Hepatocyte (in vitro differentiated cells): ENCODE measurements at regions not wholly inside any gene's neighbourhood (a gene's known extent, or its start where the extent isn't known, plus 50 kb on each side); places are given as distances from the start of the nearest gene placed in this dataset.

Experiments
- DNase-seq: peaks from one replicate; pipeline ENCODE4 v3.0.0-alpha.2; 2016; ENCODE audit warnings: low spot score
- H2AFZ ChIP-seq: fragments of 200-600 bp; sonication (generic); 2 replicates; pipeline ENCODE4 v1.6.0; 2016; ENCODE audit warnings: antibody characterized with exemption, mild to moderate bottlenecking
- H3K27ac ChIP-seq: fragments of 200-600 bp; sonication (generic); 2 replicates; pipeline ENCODE4 v1.5.1; 2016; ENCODE audit warnings: mild to moderate bottlenecking
- H3K27me3 ChIP-seq: fragments of 200-600 bp; sonication (generic); 2 replicates; pipeline ENCODE4 v1.6.1; 2016
- H3K36me3 ChIP-seq: fragments of 200-600 bp; sonication (generic); replicated peaks from 2 replicates; pipeline ENCODE4 v1.5.1; 2016; ENCODE audit warnings: low read depth; ENCODE audit not compliant: insufficient read depth
- H3K4me1 ChIP-seq: fragments of 200-600 bp; sonication (generic); 2 replicates; pipeline ENCODE4 v1.5.1; 2016; ENCODE audit warnings: mild to moderate bottlenecking, moderate library complexity; ENCODE audit not compliant: insufficient read depth
- H3K4me2 ChIP-seq: fragments of 200-600 bp; sonication (generic); 2 replicates; pipeline ENCODE4 v1.6.0; 2016
- H3K4me3 ChIP-seq: fragments of 200-600 bp; sonication (generic); 2 replicates; pipeline ENCODE4 v1.5.1; 2016; ENCODE audit warnings: mild to moderate bottlenecking
- H3K79me2 ChIP-seq: fragments of 200-600 bp; sonication (generic); 2 replicates; pipeline ENCODE4 v1.6.0; 2017; ENCODE audit warnings: mild to moderate bottlenecking
- H3K9me2 ChIP-seq: fragments of 200-600 bp; sonication (generic); replicated peaks from 2 replicates; pipeline ENCODE4 v1.6.0; 2017; ENCODE audit warnings: mild to moderate bottlenecking; ENCODE audit not compliant: insufficient read depth
- H3K9me3 ChIP-seq: fragments of 200-600 bp; sonication (generic); 2 replicates; pipeline ENCODE4 v1.5.1; 2016; ENCODE audit warnings: low read depth, mild to moderate bottlenecking
- H4K20me1 ChIP-seq: fragments of 200-600 bp; sonication (generic); 2 replicates; pipeline ENCODE4 v1.6.0; 2016; ENCODE audit warnings: mild to moderate bottlenecking; ENCODE audit not compliant: insufficient read depth, poor library complexity, severe bottlenecking
- CTCF ChIP-seq: fragments of 200-600 bp; sonication (generic); IDR thresholded peaks from 2 replicates; pipeline ENCODE4 v1.5.1; 2016; ENCODE audit warnings: antibody characterized with exemption, mild to moderate bottlenecking; ENCODE audit not compliant: poor library complexity
- EZH2 ChIP-seq: fragments of 200-600 bp; sonication (generic); IDR thresholded peaks from 2 replicates; pipeline ENCODE4 v1.6.1; 2016; ENCODE audit warnings: antibody characterized with exemption, mild to moderate bottlenecking, borderline replicate concordance
- EZH2phosphoT487 ChIP-seq: fragments of 200-600 bp; sonication (generic); IDR thresholded peaks from one replicate; pipeline ENCODE4 v1.6.1; 2018; ENCODE audit warnings: antibody characterized with exemption, mild to moderate bottlenecking, low read depth, moderate library complexity; ENCODE audit not compliant: unreplicated experiment, severe bottlenecking
- WGBS: methylation state at CpG from one replicate; pipeline ENCODE4 v1.1.6; 2016; ENCODE audit warnings: low lambda C conversion rate; ENCODE audit errors: missing lambda C conversion rate; 5-methylcytosine and 5-hydroxymethylcytosine counted together

DNA sequence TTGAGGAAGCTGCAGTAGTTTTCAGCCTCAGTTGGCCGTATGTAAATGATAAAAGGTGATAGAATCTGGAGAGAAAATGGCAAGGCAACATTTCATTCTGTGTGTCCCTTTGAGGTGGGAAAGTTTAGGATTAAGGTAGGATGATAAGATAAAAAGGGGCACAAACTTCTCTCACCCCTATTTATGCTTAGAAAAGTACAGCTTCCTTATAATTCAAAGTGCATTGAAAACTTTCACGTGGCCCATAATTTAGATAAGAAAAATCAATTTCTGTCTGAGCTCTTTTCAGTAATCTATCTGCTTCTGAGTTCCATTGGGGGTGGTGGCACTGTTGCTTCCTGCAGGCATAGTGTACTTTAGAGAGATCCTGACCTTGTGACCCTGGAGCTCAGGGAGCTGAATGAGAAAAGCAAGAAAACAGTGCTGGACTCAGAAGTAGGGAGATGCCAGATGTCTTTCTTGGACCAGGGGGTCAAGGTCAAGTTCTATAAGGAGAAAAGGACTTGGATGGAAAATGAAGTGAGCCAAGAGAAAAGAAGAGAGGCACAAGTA, 187.3 kb downstream of the NDFIP2 start:
- 26% methylated on average over 2 of the region's 2 CpGs for whole genome bisulfite sequencing
- Histone ChIP-seq H3K4me1 (no peaks in the 10 kb centered on the region), H3K9me3 (no peaks in the 10 kb centered on the region), H3K4me2 (no peak overlapping the region), H3K27me3 (no peaks in the 10 kb centered on the region), H3K4me3 (no peak overlapping the region), H3K36me3 (no peaks in the 10 kb centered on the region), H4K20me1 (no peaks in the 10 kb centered on the region), H3K9me2 (no peaks in the 10 kb centered on the region), H2AFZ (no peak overlapping the region), H3K27ac (no peak overlapping the region), H3K79me2 (no peaks in the 10 kb centered on the region)
- no peak for DNase-seq
- TF ChIP-seq EZH2phosphoT487 (no peak), EZH2 (no peak), CTCF (no peak)

DNA sequence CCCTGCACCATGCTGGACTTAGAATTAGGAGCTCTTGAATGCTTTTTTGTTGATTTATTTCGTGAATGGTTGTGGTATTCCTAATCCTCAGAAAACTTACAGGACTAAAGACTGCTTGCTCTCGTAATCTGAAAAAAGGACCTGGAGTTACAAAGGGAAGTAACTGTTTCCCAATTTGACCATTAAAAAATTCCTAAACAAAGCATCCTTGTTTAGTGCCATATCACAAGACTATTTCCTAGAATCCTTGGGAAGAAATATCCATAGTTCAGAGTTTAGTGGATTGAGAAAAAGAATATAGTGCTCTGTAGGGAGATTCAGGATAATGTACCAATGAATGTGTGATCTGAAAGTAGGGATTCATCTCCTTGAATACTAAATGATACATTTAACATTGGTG, 186.8 kb downstream of the NDFIP2 start:
- Histone ChIP-seq H3K79me2 (no peaks in the 10 kb centered on the region), H3K9me3 (no peaks in the 10 kb centered on the region), H2AFZ (no peak overlapping the region), H3K9me2 (no peaks in the 10 kb centered on the region), H3K4me2 (no peak overlapping the region), H3K27ac (no peak overlapping the region), H4K20me1 (no peaks in the 10 kb centered on the region), H3K4me1 (no peaks in the 10 kb centered on the region), H3K27me3 (no peaks in the 10 kb centered on the region), H3K36me3 (no peaks in the 10 kb centered on the region), H3K4me3 (no peak overlapping the region)
- no peak for DNase-seq
- no peak for TF ChIP-seq EZH2phosphoT487
- TF ChIP-seq EZH2: no peak
- TF ChIP-seq CTCF: no peak
- WGBS: 87% methylated on average over 2 of the region's 2 CpGs

- Histone ChIP-seq H3K9me2 (no peaks in the 10 kb centered on the region), H4K20me1 (no peaks in the 10 kb centered on the region), H3K79me2 (no peaks in the 10 kb centered on the region), H3K36me3 (no peaks in the 10 kb centered on the region), H3K9me3 (no peaks in the 10 kb centered on the region), H2AFZ (no peak overlapping the region), H3K4me1 (no peaks in the 10 kb centered on the region), H3K4me3 (no peak overlapping the region), H3K4me2 (no peak overlapping the region), H3K27ac (no peak overlapping the region), H3K27me3 (no peaks in the 10 kb centered on the region)
- DNase-seq: no peak
- TF ChIP-seq EZH2: no peak
- TF ChIP-seq CTCF: no peak
- no peak for TF ChIP-seq EZH2phosphoT487
- 80% methylated on average over 6 of the region's 6 CpGs for WGBS
Observed at GRCh38 chr13:79663977-79664636, 183.2 kb downstream of the NDFIP2 start.
